ENCODE measurements at regions not wholly inside any gene's neighbourhood (a gene's known extent, or its start where the extent isn't known, plus 50 kb on each side); places are given as distances from the start of the nearest gene placed in this dataset.

- no peak for TF ChIP-seq CTCF (IDR thresholded peaks at IDR 0.05)
- intact Hi-C loops (cut with micrococcal nuclease), result no loop called here
- DNase-seq (no peak), ATAC-seq (no peak)
- H3K4me1 Mint-ChIP-seq (ENCODE audit: low read depth), result no peaks in the 10 kb centered on the region
- H3K9me3 Mint-ChIP-seq, result no peaks in the 10 kb centered on the region
- H3K4me3 Mint-ChIP-seq, result no peak overlapping the region
- no peaks in the 10 kb centered on the region for H3K36me3 Mint-ChIP-seq (ENCODE audit: low read depth)
- ChIA-PET POLR2A (interaction anchor here (0.6 kb wide), 1 partner anchor 73 kb away, joined by 3 read pairs; no protein-coding TSS in a partner anchor), CTCF (no interaction called here)
- no peaks in the 10 kb centered on the region for H3K27me3 Mint-ChIP-seq
- no peak overlapping the region for H3K27ac Mint-ChIP-seq
These were observed 357.2 kb upstream of the SULF2 start for GRCh38 chr20:48142516-48142773.

- CTCF ChIA-PET, result no interaction called here
- TF ChIP-seq CTCF (IDR thresholded peaks at IDR 0.05), result no peak
- intact Hi-C loops (cut with micrococcal nuclease), result no loop called here
- no peaks in the 10 kb centered on the region for H3K27me3 Mint-ChIP-seq
- no peaks in the 10 kb centered on the region for H3K9me3 Mint-ChIP-seq
- DNase-seq (no peak), ATAC-seq (no peak)
- no peaks in the 10 kb centered on the region for H3K36me3 Mint-ChIP-seq (ENCODE audit: low read depth)
- POLR2A ChIA-PET, result no interaction called here
- H3K4me3 Mint-ChIP-seq, result no peak overlapping the region
- H3K27ac Mint-ChIP-seq, result no peak overlapping the region
- H3K4me1 Mint-ChIP-seq (ENCODE audit: low read depth), result no peaks in the 10 kb centered on the region
These were observed 356.6 kb upstream of the SULF2 start for GRCh38 chr20:48141660-48142515.

GRCh38 chr20:48139262-48140041 lies 354.2 kb upstream of the SULF2 start:
- POLR2A ChIA-PET, result no interaction called here
- DNase-seq (no peak), ATAC-seq (no peak)
- H3K27ac Mint-ChIP-seq, result no peak overlapping the region
- CTCF ChIA-PET, result no interaction called here
- no peaks in the 10 kb centered on the region for H3K36me3 Mint-ChIP-seq (ENCODE audit: low read depth)
- H3K9me3 Mint-ChIP-seq, result no peaks in the 10 kb centered on the region
- H3K4me1 Mint-ChIP-seq (ENCODE audit: low read depth), result no peaks in the 10 kb centered on the region
- H3K27me3 Mint-ChIP-seq, result peaks cover under 1% of the 10 kb centered on the region
- intact Hi-C loops (cut with micrococcal nuclease), result no loop called here
- no peak for TF ChIP-seq CTCF (IDR thresholded peaks at IDR 0.05)
- no peak overlapping the region for H3K4me3 Mint-ChIP-seq

GRCh38 chr20:48132834-48133233 lies 347.6 kb upstream of the SULF2 start:
- no peak for ATAC-seq
- peaks cover 7% of the 10 kb centered on the region for H3K27me3 Mint-ChIP-seq
- no peak overlapping the region for H3K4me3 Mint-ChIP-seq
- no peak for TF ChIP-seq CTCF (IDR thresholded peaks at IDR 0.05)
- intact Hi-C loops (cut with micrococcal nuclease), result no loop called here
- no peaks in the 10 kb centered on the region for H3K4me1 Mint-ChIP-seq (ENCODE audit: low read depth)
- ChIA-PET POLR2A (no interaction called here), CTCF (no interaction called here)
- H3K36me3 Mint-ChIP-seq (ENCODE audit: low read depth), result no peaks in the 10 kb centered on the region
- peaks cover 2% of the 10 kb centered on the region for H3K9me3 Mint-ChIP-seq
- H3K27ac Mint-ChIP-seq, result no peak overlapping the region
- no peak for DNase-seq

- DNase-seq, result no peak
- CTCF ChIA-PET, result no interaction called here
- no peaks in the 10 kb centered on the region for H3K36me3 Mint-ChIP-seq (ENCODE audit: low read depth)
- H3K9me3 Mint-ChIP-seq, result peaks cover 2% of the 10 kb centered on the region
- H3K4me3 Mint-ChIP-seq, result no peak overlapping the region
- TF ChIP-seq CTCF (IDR thresholded peaks at IDR 0.05), result no peak
- peaks cover 7% of the 10 kb centered on the region for H3K27me3 Mint-ChIP-seq
- ATAC-seq, result no peak
- no peak overlapping the region for H3K27ac Mint-ChIP-seq
- POLR2A ChIA-PET, result no interaction called here
- H3K4me1 Mint-ChIP-seq (ENCODE audit: low read depth), result no peaks in the 10 kb centered on the region
- intact Hi-C loops (cut with micrococcal nuclease), result no loop called here
These were observed 346.3 kb upstream of the SULF2 start for GRCh38 chr20:48131581-48131980.
